IMR-90 (cell line): ENCODE measurements at regions not wholly inside any gene's neighbourhood (a gene's known extent, or its start where the extent isn't known, plus 50 kb on each side); places are given as distances from the start of the nearest gene placed in this dataset.
"Not testable (repeated sequence)": the region's sequence is repeated elsewhere in the genome, so short reads cannot be mapped to it uniquely, and the experiment has no call there.

Source experiments
- BHLHE40 ChIP-seq: fragments of 150-350 bp; IDR thresholded peaks from 2 replicates; pipeline ENCODE4 v1.6.1; 2016; ENCODE audit warnings: mild to moderate bottlenecking, low read depth, low read length
- CEBPB ChIP-seq: IDR thresholded peaks from 2 replicates; pipeline ENCODE4 v1.6.1; 2012; ENCODE audit warnings: low read depth, low read length, improper control_type of control experiment
- CHD1 ChIP-seq: IDR thresholded peaks from 2 replicates; pipeline ENCODE4 v1.6.1; 2012; ENCODE audit warnings: low read depth, low read length, improper control_type of control experiment
- CTCF ChIP-seq: conservative IDR thresholded peaks from 2 replicates; pipeline ENCODE4 v1.5.1; 2012; ENCODE audit warnings: mild to moderate bottlenecking, low read depth, low read length, improper control_type of control experiment
- MAZ ChIP-seq: IDR thresholded peaks from 2 replicates; pipeline ENCODE4 v1.6.1; 2012; ENCODE audit warnings: low read depth, mild to moderate bottlenecking, low read length, improper control_type of control experiment, moderate library complexity, borderline replicate concordance
- POLR2A ChIP-seq: IDR thresholded peaks from 2 replicates; pipeline ENCODE4 v1.6.1; 2012; ENCODE audit warnings: mild to moderate bottlenecking, low read depth, low read length
- RAD21 ChIP-seq: IDR thresholded peaks from 2 replicates; pipeline ENCODE4 v1.6.1; 2012; ENCODE audit warnings: low read length, improper control_type of control experiment
- RCOR1 ChIP-seq: IDR thresholded peaks from 2 replicates; pipeline ENCODE4 v1.6.1; 2012; ENCODE audit warnings: mild to moderate bottlenecking, low read length, improper control_type of control experiment; ENCODE audit not compliant: insufficient replicate concordance
- RFX5 ChIP-seq: IDR thresholded peaks from 2 replicates; pipeline ENCODE4 v1.8.0; 2012; ENCODE audit warnings: low read depth, mild to moderate bottlenecking, low read length, moderate library complexity
- SMC3 ChIP-seq: fragments of 150-350 bp; IDR thresholded peaks from 2 replicates; pipeline ENCODE4 v1.6.1; 2016; ENCODE audit warnings: low read depth, mild to moderate bottlenecking, antibody characterized with exemption, low read length, moderate library complexity
- USF2 ChIP-seq: fragments of 150-350 bp; IDR thresholded peaks from 2 replicates; pipeline ENCODE4 v1.6.1; 2017; ENCODE audit warnings: mild to moderate bottlenecking, antibody characterized with exemption, low read length, low read depth

GRCh38 chr3:104266219-104266618, 1100.5 kb upstream of the ALCAM start:
- TF ChIP-seq CTCF, CHD1, RCOR1, POLR2A, SMC3, BHLHE40, USF2, CEBPB, RFX5, MAZ, RAD21: not testable (repeated sequence)
